ENCODE measurements at regions not wholly inside any gene's neighbourhood (a gene's known extent, or its start where the extent isn't known, plus 50 kb on each side); places are given as distances from the start of the nearest gene placed in this dataset.
"Not testable (repeated sequence)": the region's sequence is repeated elsewhere in the genome, so short reads cannot be mapped to it uniquely, and the experiment has no call there.

DNA sequence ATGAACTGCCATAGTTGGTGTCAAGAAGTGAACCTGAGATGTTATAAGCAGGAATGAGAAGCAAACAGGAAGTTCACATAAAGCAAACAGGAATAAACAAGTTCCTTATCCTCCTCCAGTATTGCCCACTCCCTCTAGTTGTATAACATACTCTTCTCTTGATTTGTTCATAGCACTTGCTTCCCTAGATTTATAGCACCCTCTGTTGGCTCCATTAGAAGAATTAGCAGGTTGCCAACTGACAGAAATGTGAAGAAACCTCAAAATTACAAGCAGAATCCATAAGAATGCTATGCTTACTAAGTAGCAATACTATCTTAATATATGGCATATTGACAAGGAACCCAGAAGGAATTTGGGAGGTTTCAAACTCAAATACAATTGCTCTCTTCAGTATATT, 195.4 kb downstream of the TBX18 start:
- H3K9me3 ChIP-seq = peaks cover 6% of the 10 kb centered on the region; the same call in 1 of the 2 replicates
- no peak overlapping the region for H3K4me2 ChIP-seq
- no peak overlapping the region for H2AFZ ChIP-seq (ENCODE audit: low read depth)
- H3F3A ChIP-seq (replicated peaks; ENCODE audit: insufficient read depth) = peaks cover 3% of the 10 kb centered on the region
- ChIA-PET CTCF (interaction anchor here (0.6 to 2.1 kb wide), 7 partner anchors 123 to 1056 kb away, joined by 3 to 15 read pairs (median 3); partner anchors contain the start of gene PRSS35), POLR2A (no interaction called here)
- H3K36me3 ChIP-seq (replicated peaks in 1 of 2; ENCODE audit: control insufficient read depth in 1 of 2, insufficient read depth in 2 of 2, low read length in 1 of 2) = no peaks in the 10 kb centered on the region
- no peaks in the 10 kb centered on the region for H4K20me1 ChIP-seq (ENCODE audit: insufficient read depth)
- H3K4me3 ChIP-seq (ENCODE audit: low read depth in 2 of 2, low read length in 1 of 2) = no peak overlapping the region
- no peak for TF ChIP-seq JUND (IDR thresholded peaks at IDR 0.05)
- TF ChIP-seq RAD21 (IDR thresholded peaks at IDR 0.05; ENCODE audit: low read length) = peak; percentile 70
- TF ChIP-seq EP300 (IDR thresholded peaks at IDR 0.05; ENCODE audit: borderline replicate concordance in 1 of 2, low read depth in 1 of 2, low read length in 1 of 2) = no peak
- TF ChIP-seq, protein P1, sequence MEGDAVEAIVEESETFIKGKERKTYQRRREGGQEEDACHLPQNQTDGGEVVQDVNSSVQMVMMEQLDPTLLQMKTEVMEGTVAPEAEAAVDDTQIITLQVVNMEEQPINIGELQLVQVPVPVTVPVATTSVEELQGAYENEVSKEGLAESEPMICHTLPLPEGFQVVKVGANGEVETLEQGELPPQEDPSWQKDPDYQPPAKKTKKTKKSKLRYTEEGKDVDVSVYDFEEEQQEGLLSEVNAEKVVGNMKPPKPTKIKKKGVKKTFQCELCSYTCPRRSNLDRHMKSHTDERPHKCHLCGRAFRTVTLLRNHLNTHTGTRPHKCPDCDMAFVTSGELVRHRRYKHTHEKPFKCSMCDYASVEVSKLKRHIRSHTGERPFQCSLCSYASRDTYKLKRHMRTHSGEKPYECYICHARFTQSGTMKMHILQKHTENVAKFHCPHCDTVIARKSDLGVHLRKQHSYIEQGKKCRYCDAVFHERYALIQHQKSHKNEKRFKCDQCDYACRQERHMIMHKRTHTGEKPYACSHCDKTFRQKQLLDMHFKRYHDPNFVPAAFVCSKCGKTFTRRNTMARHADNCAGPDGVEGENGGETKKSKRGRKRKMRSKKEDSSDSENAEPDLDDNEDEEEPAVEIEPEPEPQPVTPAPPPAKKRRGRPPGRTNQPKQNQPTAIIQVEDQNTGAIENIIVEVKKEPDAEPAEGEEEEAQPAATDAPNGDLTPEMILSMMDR (IDR thresholded peaks at IDR 0.05) = peak; percentile 39
- TF ChIP-seq GABPA (IDR thresholded peaks at IDR 0.05; ENCODE audit: low read depth) = no peak
- TF ChIP-seq SMC3 (IDR thresholded peaks at IDR 0.05; ENCODE audit: low read depth, low read length) = peak; percentile 57
- TF ChIP-seq, protein P2, sequence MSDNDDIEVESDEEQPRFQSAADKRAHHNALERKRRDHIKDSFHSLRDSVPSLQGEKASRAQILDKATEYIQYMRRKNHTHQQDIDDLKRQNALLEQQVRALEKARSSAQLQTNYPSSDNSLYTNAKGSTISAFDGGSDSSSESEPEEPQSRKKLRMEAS (IDR thresholded peaks at IDR 0.05; ENCODE audit: low read depth) = no peak
- no peak for TF ChIP-seq GATA2 (CRISPR knock-in tag; IDR thresholded peaks at IDR 0.05)
- TF ChIP-seq FOXJ3 (CRISPR knock-in tag; IDR thresholded peaks at IDR 0.05) = no peak
- TF ChIP-seq ELF1 (IDR thresholded peaks at IDR 0.05) = no peak
- TF ChIP-seq RXRA (IDR thresholded peaks at IDR 0.05; ENCODE audit: borderline replicate concordance, low read depth) = no peak
- H3K27me3 ChIP-seq (ENCODE audit: insufficient read depth) = no peaks in the 10 kb centered on the region
- H3K4me1 ChIP-seq (ENCODE audit: control insufficient read depth in 1 of 2, insufficient read depth in 2 of 2, low read depth in 1 of 2, low read length in 1 of 2) = no peaks in the 10 kb centered on the region
- H3K79me2 ChIP-seq (ENCODE audit: insufficient read depth) = no peaks in the 10 kb centered on the region
- H3K27ac ChIP-seq (ENCODE audit: low read depth in 2 of 2, low read length in 1 of 2) = no peak overlapping the region
- no peak for DNase-seq
- no peaks in the 10 kb centered on the region for H3K9me2 ChIP-seq
- no peak overlapping the region for H3K9ac ChIP-seq

DNA sequence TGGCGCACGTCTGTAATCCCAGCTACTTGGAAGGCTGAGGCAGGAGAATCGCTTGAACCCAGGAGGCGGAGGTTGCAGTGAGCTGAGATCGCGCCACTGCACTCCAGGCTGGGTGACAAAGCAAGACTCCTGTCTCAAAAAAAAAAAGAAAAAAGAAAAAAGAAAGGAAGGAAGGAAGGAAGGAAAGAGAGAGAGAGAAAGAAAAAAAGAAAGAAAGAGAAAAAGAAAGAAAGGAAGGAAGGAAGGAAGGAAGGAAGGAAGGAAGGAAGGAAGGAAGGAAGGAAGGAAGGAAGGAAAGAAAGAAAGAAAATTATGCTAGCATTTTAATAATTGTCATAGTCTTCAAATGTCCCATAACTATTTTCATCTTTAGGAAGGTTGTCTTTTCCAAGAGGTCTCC, 198.7 kb downstream of the TBX18 start:
- H3K4me3 ChIP-seq (ENCODE audit: low read depth in 2 of 2, low read length in 1 of 2); POLR2A ChIA-PET; H3K9me2 ChIP-seq; H3K4me2 ChIP-seq; H3K27me3 ChIP-seq (ENCODE audit: insufficient read depth); H3K27ac ChIP-seq (ENCODE audit: low read depth in 2 of 2, low read length in 1 of 2); H3F3A ChIP-seq (replicated peaks; ENCODE audit: insufficient read depth); H2AFZ ChIP-seq (ENCODE audit: low read depth); H3K9ac ChIP-seq; H3K36me3 ChIP-seq (replicated peaks in 1 of 2; ENCODE audit: control insufficient read depth in 1 of 2, insufficient read depth in 2 of 2, low read length in 1 of 2); H3K4me1 ChIP-seq (ENCODE audit: control insufficient read depth in 1 of 2, insufficient read depth in 2 of 2, low read depth in 1 of 2, low read length in 1 of 2); H3K79me2 ChIP-seq (ENCODE audit: insufficient read depth); DNase-seq; H4K20me1 ChIP-seq (ENCODE audit: insufficient read depth); CTCF ChIA-PET; H3K9me3 ChIP-seq: not testable (repeated sequence)
- 84% methylated on average over 6 of the region's 6 CpGs for WGBS (ENCODE audit: low lambda C conversion rate)
